Renal cortical epithelial cell (primary cell): ENCODE measurements at regions not wholly inside any gene's neighbourhood (a gene's known extent, or its start where the extent isn't known, plus 50 kb on each side); places are given as distances from the start of the nearest gene placed in this dataset.

Experiments
- DNase-seq: peaks from one replicate; pipeline ENCODE4 v3.0.0-alpha.2; 2011; ENCODE audit warnings: low read depth

DNA sequence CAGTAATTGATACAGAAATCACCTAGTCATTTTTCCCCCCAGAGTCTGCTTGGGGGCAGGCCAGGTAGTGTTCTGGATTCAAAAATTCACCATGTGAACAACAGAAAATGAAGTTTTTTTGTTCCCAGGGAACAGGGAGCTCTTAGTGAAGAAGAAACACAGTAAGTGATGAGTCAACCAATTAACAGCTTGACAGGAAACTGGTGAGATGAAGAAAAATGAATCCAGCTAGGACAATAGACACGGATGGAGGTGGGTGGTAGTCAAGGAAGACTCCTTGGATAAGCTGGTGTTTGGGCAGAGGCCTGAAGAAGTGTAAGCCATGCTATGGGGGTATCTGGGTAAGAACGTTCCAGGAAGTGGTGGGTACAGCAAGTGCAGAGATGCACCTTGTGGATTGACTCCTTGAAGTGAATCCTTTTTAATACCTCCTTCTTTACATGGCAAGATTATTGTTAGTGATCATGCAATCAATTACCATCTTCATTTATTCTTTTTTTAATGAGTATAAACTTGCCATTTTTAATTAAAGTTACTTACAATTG lies 339.9 kb upstream of the RGMA start:
- no peak for DNase-seq

DNA sequence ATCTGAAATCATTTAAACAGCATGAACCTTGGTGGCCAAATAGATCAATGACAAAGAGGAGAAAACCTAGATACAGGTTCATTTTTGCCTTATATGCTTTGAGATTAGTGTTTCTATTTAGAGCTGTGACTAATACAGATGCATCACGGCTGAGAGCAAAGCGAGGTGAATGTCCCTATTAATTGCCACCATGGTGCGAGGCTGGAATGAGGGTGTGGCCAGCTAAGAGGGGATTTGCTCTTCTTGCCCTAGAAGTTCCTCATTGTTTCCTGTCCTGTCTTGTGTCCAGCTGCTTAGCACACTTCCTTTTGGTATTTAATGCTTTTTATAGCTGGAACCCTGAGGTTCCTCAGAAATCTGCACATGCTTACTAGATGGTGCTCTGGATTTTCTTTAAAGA lies 339.1 kb upstream of the RGMA start:
- peak; percentile 57 for DNase-seq

DNA sequence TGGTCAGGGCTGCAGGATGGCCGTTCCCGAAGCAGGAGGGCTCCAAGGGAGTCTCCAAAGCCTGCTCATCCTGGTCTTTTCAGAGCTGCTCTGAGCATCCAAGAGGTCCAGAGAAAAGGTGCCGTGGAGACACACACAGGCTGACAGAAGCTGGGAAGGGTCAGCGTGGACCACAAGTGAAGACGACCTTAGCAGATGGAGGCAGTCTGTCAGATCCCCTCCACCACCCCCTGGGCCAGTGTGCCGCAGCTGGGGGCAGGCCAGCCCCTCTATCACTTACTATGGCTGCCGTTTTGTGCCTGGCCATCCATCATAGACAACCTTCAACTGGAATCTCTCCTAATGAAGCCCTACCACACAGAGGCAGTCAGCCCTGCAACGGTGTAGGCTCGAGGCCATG lies 335.1 kb upstream of the RGMA start:
- no peak for DNase-seq

DNA sequence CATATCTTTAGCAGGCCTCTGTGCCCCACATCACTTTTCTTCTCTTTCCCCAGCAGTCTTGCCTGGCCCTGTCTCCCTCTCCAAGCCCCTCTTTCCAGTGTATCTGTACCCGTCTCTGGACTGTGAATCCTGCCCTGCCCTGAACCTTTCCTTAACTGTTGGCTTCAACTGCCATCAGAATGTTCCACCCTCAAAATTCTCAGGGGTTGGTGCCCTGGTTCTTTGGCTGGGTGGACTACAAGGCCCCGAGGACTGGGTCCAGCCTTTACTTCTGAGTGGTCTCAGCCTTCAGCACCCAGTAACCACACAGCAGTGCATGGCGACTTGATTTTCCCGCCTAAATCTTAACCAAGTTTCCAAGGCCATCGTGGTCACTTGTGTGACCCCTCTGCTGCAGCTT lies 333.5 kb upstream of the RGMA start:
- no peak for DNase-seq

DNA sequence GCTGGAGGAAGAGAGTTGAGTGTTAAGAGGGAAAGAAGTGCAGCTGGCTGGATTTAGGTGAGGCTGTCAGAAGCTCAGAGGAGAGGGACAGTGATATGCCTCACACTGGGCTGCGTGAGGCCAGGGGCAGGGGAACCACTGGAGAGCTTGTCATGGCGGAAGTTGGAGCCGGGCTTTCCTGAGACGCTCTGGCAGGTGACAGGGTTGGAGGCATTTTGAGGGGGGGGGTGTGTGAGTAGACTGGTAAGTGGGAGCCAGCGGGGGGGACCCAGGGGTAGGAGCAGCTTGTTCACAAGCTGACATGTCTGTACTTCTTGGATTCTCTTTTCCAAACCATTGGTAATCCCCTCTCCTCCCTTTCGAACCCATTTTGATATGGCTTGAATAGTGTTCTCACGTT lies 331.5 kb upstream of the RGMA start:
- DNase-seq, result no peak

DNA sequence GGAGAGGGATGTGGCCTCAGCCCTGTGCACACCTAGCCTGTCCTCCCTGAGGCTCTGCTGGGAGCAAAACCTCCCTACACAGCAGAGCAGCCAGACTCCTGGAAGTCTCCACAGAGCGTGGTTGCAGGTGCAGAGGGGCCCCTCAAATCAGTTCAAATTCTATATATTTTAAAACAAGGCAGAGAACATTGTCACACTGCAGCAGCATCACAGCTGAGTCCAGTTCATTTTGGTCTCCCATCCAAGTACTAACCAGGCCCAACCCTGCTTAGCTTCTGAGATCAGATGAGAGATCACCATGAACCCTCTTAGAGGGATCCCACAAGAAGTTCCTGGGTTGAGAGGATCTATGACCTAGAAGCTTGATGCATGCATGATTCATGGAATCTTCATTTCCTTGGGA lies 331.0 kb upstream of the RGMA start:
- no peak for DNase-seq

DNA sequence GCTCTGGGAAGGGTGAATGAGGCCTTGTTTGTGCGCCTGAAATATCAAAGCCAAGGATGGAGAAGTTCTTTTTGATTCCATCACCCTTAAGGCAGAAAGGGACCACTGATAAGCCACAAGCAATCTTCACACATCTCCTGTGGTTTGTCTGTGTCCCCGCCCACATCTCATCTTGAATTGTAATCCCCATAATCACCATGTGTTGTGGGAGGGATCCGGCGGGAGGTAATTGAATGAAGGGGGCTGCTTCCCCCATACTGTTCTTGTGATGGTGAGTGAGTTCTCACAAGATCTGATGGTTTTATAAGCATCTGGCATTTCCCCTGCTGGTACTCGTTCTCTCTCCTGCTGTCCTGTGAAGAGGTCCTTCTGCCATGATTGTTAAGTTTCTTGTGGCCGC lies 329.6 kb upstream of the RGMA start:
- no peak for DNase-seq

DNA sequence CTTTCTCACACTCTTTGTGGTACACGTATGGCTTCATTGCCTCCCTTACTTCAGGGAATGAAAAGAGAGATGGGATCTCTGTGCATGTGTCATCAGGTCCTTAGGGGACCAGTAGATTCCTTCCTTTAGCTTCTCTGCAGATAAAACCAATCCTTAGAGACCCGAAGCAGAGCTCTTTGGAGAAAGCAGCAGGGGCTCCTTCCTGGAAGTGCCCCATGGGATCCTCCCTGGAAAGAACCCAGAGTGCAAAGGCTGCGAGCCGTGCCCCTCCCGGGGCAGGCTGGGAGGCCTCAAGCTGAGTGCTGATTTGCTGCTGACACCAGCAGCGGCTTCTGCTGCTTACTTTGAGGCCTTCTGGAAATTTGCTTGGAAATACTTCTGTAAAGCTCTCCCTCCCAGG lies 328.6 kb upstream of the RGMA start:
- no peak for DNase-seq

DNA sequence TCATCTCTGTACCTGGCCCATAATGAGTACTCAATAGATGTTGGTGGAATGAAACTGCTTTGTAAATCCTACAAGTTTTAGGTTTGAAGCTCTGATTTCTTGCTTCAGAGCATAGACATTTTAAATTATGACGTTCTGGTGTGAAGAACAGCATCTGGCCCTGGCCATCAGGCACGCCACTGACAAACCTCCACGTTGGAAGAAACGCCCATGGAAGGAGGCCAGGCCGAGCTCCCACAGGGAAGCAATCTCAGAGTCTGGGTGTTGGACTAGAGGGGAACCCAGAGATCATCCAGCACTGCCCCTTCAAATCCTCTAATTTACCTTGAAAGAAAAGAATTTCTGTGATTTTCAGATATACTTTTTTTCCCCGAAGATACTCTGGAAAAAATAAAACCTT lies 328.1 kb upstream of the RGMA start:
- no peak for DNase-seq

DNA sequence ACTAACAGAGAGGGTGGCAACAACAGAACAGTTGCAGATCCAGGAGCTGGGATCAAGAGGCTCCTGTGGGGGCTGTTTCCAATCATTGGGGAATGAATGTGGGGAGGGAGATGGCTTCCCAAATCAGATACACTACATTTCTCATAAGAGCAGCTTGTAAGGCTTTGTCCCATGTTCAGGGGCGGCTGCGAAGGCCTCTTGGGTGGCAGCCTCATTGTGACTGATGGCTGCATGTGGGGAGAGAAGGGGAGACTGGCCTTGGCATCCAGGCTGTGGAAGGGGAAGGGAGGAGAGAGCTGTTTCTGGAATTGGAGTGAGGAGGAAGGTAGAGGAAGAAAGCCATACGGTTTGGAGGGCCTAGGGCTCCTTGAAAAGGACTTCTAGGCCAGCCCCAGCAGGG lies 326.6 kb upstream of the RGMA start:
- no peak for DNase-seq

DNA sequence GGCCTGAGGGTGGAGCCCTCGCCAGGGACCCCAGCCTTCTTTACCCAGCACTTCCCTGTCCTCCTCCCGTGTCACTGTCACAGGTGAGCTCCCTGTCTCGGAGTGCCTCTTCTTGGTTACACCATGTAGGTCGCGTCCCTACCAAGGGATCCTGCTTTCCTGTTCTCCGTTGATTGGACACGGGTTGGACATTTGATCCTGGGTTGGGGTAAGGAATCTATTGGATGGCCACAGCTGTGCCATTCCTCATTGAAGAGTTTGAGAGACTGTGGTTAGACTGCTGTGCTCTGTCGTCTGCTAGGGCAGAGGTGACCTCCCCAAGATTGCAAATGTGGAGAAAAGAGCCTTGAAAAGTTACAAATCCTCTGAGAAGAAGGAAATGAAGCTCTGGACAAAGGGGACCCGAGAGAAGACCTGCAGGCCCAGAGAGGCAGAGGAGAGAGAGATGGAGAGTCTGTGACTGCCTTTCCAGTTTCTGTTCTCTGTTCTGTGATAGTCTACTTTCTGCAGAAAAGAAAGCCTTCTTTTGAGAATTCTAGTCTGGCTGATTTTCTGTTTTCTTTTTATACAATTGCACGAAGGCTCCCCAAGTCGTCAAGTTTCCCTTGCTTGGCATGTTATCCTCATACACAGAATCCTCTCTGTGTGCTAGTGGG lies 325.7 kb upstream of the RGMA start:
- DNase-seq, result no peak

DNA sequence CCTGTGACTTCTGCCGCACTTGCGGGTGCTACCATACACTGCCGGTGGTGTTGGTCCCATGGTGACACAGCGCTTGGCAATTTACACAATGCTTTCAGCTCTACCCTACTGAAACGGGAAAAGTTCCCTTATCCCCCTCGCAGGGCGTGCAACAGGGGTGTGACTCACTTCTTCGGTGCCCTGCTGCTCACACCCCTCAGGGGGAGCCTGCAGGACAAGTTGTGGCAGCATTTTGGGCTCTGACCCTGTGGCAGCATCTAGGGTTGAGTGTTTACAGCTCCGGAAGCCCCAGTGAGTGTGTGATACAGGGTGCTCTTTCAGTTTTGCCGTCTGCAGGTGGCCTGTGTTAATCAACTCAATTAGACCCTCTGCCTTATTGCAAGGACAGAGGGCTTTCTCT lies 324.7 kb upstream of the RGMA start:
- no peak for DNase-seq

DNA sequence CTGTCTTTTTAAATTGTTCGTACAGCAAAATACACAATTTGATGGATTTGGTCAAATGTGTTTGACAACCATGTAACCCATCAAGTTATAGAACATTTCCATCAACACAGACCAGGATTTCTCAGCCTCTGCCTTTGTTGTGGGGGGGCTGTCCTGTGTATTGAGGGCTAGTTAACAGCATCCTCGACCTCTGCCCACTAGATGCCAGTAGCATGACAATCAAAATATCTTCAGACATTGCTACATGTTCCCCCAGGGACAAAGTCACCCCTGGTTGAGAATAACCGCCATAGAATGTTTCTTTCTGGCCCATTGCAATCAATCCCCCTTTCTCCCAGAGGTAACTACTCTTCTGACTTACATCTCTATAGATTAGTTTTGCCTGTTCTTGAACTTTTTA lies 310.1 kb upstream of the RGMA start:
- no peak for DNase-seq

DNA sequence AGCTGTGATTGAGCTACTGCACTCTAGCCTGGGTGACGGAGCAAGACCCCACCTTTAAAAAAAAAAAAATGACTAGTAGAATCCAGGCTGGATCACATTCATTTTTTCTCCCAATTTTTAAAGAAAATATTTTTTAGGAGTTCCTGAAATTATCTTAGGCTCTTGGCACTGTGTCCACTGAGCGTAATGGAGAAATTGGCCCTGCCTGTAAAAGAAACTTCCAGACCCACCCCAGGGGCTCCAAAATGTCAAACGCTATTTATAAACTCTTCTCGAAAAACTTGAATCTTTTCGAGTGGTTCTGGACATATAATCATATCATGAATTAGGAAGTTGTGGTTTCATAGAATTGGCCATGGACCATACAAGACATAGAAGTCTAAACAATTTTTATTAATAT lies 300.2 kb upstream of the RGMA start:
- DNase-seq, result no peak

DNA sequence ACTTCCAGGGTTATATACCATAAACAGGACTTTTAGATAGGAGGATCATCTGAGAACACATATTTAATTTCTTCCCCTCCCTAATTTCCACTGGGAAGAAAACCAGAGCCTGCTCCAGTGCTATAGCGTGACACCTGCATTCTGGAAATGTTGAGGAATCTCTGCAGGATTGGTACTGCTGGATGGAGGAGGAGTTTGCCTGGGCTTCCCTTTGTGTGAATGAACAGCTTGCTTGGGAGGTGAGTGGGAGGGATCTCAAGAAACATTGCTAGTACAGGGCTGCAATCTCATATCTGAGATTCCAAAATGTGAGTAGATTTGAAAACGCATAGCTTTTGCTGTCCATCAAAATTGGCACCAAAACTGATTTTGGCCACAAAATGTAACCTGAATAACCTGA lies 295.9 kb upstream of the RGMA start:
- no peak for DNase-seq

DNA sequence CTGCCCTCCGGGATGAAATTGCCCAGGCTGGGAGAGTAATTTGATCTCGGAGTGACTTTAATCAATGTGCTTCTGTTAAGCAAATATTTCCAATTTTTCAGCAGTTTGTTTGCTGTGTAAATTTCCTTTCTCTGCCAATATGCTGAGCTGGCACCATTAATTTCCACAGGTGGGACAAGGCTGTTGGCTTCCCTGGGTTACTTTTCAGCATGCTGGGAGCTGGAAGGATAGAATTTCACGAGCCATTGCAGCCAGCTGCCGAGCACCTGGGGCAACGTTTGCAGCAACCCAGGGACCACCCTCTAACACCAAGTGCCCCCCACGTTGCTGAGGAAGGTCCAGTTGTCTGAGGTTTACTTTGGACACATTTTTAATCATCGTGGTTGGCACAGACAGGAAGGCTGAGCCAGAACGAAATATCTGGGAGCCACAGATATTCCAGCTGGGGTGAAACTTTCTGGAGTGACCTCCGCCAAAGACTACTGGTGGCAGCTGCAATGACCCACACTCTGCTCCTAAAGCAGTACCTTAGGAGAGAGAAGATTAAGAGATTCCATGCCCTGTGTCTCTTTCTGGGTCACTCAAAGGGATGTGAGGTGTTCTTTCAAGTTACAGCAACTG lies 293.3 kb upstream of the RGMA start:
- no peak for DNase-seq

DNA sequence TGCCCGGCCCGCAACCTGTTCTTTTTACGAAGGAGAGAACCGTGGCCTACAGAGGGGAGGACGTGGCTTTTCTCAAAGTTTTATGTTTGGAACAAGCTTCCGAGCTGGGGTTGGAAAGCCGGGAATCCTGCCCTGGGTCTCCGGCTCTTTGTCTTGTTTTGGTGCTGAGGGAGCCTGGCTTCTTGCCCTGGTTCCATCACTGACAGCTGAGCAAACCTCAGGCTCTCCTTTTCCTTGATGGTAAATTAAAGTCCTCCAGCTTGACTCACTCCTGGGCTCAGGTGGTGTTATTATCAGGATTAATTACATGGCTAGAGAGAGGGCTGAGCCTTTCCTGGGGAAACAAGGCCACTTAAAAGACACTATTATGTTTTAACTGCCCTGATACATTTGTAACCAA lies 289.5 kb upstream of the RGMA start:
- DNase-seq, result no peak

DNA sequence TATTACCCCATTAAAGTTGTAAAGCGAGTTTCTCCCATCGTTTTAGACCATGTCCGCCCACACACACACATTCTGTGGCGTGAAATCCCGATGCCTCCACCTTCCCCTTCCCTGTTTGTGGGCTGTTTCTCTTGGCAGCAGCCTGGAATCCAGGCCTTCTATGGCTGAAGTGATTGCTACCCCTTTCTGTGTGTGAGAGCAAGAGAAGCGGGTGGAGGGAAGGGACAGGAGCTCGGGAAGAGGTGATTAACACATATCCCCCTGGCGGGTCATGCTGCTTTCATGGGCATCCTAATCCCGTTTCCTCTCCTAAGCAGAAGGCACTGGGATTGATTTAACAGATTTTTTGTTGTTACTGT lies 283.8 kb upstream of the RGMA start:
- no peak for DNase-seq

DNA sequence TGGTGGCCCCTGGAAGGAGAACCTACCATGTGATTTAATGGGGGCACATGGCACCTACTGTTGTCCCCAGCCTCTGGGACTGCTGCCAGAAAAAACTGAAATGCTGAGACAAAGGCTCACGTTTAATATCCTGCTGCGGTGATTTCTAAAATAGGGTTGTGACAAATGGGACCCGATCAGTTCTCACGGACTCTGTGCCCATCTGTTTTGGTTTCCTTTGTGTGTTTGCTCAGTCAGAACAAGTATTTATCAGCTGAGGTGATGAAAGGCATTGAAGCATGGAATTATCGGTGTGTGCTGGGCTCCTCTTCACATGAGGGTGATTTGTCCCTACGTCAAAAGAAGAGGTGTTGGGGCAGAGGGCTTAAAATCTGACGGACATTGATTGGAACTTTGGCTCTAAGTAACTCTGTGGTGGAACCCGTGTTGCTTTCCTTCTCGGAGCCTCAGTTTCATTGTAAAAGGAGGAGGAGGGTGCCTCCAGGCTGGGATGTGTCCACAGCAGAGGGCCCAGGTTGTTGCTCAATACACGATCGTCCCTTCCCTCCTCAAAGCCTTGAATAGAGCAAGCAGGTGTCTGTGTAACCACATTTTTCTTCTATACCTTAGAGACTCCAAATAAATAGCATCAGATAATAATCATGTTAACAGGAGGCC lies 283.3 kb upstream of the RGMA start:
- no peak for DNase-seq

DNA sequence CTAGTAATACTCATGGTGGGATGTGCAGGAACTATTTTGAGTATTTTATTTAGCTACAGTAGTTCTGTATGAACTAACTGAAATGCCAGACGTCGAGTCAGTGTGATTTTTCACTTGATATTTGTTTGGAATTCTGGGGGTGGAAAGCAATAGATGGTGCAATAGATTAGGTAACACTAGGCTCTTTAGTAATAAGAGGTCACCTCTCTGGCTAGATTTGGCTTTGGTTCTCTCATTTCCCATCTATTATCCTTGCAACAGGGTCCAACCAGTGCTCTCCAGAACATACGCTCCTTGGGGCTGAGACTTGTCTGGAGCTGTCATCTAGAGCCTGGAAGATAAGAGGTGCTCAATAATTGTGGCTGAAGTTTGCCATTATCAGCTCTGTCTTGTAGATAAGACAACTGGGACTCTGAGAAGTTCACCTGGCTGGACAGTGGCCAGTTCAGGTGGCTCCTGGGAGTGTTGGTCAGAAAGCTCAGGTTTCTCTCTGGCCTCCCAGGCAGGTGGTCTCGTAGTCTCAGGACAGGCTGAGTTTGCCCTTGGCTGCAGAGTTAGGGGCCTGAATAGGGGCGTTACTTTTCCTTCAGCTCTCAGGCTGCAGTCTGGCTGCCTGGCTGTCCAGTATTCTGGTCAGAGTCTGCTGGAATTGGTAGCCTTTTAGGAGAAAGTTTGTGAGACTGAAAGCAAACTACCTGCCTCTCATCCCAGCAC lies 277.5 kb upstream of the RGMA start:
- no peak for DNase-seq

DNA sequence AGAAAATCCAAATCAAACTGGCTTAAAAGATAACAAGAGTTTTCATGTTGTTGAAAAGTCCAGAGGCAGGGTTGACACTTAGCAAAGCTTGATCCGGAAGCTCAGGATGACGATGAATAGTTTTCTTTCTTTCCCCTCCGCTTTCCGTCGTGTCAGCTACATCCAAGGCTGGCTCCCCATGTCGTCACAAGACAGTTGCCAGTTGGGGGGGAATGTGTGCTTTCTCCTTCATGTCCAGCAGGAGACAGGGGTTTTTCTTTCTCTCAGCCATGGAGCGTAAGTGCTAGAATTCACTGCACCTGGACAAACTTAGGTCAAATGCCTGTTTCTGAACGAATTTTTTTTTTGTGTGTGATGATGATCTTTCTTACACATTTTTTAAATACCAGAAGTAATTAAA lies 273.8 kb upstream of the RGMA start:
- no peak for DNase-seq

DNA sequence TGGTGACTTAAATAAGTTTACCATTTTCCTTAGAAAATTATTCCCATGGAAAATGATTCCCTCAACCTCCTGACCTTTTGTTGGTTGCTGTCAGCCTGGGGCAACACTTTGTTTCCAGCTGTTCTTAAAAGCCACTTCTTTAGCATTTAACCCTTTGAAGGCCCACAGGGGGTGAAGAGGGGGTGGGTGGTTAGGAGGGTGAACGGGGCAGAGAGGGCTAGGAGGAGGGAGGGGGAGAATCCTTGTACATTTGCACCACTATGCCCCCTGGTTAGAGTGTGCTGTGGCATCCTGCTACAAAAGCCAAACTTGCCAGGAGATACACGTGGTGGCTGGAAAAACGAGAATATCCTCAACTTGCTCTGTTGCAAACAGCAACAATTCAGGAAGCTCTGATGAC lies 273.2 kb upstream of the RGMA start:
- DNase-seq, result no peak

DNA sequence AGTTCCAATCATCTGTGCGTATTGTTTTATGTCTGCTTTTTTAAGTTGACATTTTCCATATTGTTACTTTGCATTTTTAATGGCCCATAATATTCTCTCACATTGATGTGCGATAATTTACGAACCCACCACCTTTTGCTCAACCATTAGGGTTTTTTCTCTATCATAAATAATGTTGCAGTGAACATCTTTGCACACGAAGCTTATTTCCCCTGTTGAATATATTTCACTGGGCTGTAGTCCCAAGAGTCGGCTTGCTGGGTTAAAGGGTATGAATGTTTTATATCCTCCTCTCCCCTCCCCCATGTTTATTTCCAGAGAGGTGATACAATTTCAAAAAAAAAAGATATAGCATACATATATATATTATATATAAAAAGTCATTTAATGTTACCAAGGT lies 272.7 kb upstream of the RGMA start:
- no peak for DNase-seq
